22Rv1 (cell line): ENCODE measurements at regions not wholly inside any gene's neighbourhood (a gene's known extent, or its start where the extent isn't known, plus 50 kb on each side); places are given as distances from the start of the nearest gene placed in this dataset.

Experiments used
- H3K27ac ChIP-seq: fragments of 450-650 bp; 2 replicates; pipeline ENCODE4 v1.5.1; 2017
- CTCF ChIP-seq: fragments of 450-650 bp; IDR thresholded peaks from 2 replicates; pipeline ENCODE4 v1.5.1; 2017; ENCODE audit warnings: mild to moderate bottlenecking
- ZFX ChIP-seq: fragments of 450-650 bp; IDR thresholded peaks from 2 replicates; pipeline ENCODE4 v1.6.1; 2017; ENCODE audit warnings: antibody characterized with exemption, borderline replicate concordance

- H3K27ac ChIP-seq: no peak overlapping the region
- TF ChIP-seq ZFX (no peak), CTCF (no peak)
Observed at GRCh38 chr1:30615076-30615795, 108.1 kb downstream of the MATN1 start.

- TF ChIP-seq CTCF (no peak), ZFX (no peak)
Observed at GRCh38 chr1:30613188-30613587, 110.2 kb downstream of the MATN1 start.

GRCh38 chr1:30612536-30613065, 110.8 kb downstream of the MATN1 start:
- no peak overlapping the region for H3K27ac ChIP-seq
- TF ChIP-seq CTCF (no peak), ZFX (no peak)

More at GRCh38 chr1:30613188-30613587, 110.2 kb downstream of the MATN1 start:
- no peak overlapping the region for H3K27ac ChIP-seq

- H3K27ac ChIP-seq: no peak overlapping the region
- no peak for TF ChIP-seq ZFX
- no peak for TF ChIP-seq CTCF
Observed at GRCh38 chr1:30611741-30612309, 111.6 kb downstream of the MATN1 start.

- no peak overlapping the region for H3K27ac ChIP-seq
- TF ChIP-seq ZFX (no peak), CTCF (no peak)
Observed at GRCh38 chr1:30610917-30611316, 112.5 kb downstream of the MATN1 start.

GRCh38 chr1:30609999-30610345, 113.4 kb downstream of the MATN1 start:
- TF ChIP-seq ZFX (no peak), CTCF (no peak)
- no peak overlapping the region for H3K27ac ChIP-seq

GRCh38 chr1:30609336-30609998, 113.9 kb downstream of the MATN1 start:
- TF ChIP-seq CTCF: no peak
- TF ChIP-seq ZFX: no peak
- no peak overlapping the region for H3K27ac ChIP-seq
